DMS114 treated with DMSO at 0.1 percent for 48 hours (cell line): ENCODE measurements at regions not wholly inside any gene's neighbourhood (a gene's known extent, or its start where the extent isn't known, plus 50 kb on each side); places are given as distances from the start of the nearest gene placed in this dataset.

Experiments
- DNase-seq: peaks from one replicate; lab custom pipeline; 2025; ENCODE audit not compliant: unreplicated experiment; lab: John Stamatoyannopoulos, UW

DNA sequence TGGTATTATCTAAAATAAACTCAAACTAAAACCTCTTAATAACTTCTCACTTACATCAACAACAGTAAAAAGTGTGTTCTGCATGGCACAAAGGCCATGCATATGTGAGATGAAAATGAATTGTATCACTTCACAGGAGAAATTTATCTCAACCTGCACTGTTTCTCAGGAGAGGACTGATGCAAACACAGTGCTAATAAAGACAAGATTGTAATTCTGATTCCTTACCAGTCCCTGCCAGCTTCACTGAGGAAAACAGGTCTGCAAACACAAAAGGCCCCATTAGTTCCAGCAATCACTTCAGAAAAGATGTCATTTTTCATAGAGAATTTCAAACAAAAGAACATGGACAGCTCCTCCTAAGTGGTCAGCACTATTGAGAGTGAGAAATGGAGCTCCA, 117.3 kb upstream of the PDE4D start:
- DNase-seq: no peak

- no peak for DNase-seq
Measured at GRCh38 chr5:60010328-60010727, 116.8 kb upstream of the PDE4D start.

- DNase-seq: no peak
Measured at GRCh38 chr5:60007729-60008128, 114.2 kb upstream of the PDE4D start.

GRCh38 chr5:59999056-59999455, 105.5 kb upstream of the PDE4D start:
- DNase-seq: no peak

DNA sequence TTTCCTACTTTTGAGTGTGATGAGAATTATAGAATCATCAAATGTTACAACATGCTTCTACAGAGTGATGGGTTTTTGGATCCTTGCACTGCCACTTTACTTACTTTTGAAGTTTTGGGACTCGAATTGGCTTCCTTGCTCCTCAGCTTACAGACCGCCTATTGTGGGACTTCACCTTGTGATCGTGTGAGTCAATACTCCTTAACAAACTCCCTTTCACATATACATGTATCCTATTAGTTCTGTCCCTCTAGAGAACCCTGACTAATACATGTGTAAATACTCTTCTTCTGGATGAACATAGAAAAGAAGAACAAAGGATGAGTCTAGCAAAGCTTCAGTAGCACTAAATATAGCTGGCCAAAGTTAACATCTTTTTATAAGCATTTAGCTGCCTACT, 98.7 kb upstream of the PDE4D start:
- no peak for DNase-seq

GRCh38 chr5:59988396-59988795, 94.9 kb upstream of the PDE4D start:
- DNase-seq: no peak

DNA sequence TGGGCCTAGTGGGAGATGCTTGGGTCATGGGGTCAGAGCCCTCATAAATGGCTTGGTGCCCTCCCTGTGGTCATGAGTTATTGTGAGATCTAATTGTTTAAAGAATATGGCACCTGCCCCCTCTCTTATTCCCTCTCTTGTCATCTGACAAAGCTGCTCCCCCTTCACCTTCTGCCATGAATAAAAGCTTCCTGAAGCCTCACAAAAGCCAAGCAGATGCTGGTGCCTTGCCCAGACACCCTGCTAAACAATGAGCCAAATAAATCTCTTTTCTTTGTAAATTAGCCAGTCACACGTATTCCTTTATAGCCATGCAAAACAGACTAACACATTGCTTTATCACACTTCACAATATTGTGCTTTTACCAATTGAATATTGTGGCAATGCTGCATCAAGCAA, 82.8 kb upstream of the PDE4D start:
- DNase-seq: no peak

DNA sequence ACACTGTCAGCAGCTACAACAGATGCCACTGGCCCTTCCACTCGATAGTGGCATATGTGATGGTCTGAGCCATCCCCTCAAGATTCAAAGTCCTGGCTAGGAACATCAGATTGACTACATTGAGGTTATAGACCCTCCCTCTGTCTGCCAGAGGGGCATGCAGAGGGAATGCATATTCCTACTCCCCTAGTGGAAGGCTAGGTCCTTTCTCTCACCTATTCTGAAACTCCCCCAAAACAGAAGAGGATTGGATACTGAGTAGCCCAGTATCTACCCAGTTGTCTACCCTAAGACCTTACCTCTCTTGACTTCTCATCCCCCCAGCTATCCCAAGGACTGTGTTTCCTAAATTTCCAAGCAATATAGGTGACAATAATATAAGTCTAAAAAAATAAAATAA, 78.5 kb upstream of the PDE4D start:
- DNase-seq: no peak

GRCh38 chr5:59959330-59959729, 65.8 kb upstream of the PDE4D start:
- DNase-seq: no peak

DNA sequence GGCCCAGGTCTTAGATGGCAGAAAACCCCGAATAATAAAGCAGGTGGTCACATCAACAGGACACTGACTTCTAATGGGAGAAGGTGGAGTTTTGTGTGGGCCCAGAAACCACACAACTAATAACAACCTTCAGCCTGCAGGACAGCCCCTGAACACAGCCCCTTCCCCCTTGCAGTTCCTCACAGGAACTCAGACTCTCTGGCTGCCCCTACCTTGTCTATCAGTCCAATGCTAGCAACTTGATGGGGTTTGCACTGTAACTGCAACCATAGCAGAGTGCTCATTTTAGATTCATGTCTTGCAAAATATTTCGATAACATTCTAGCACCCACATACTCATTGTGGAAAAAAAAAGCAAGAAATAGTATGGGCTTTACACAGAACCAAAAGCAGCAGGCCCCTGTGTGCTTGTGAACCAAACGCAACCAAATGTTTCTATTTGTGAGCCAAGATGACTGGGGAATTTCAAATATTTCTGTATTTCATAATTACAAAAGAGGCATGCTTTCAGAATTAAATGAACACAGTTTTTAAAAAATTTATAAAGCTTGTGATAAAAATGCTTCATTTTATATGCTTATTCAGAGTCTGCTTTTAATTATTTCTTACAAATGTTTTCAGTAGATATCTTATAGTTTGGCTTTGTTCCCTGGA, 62.7 kb upstream of the PDE4D start:
- DNase-seq: no peak

DNA sequence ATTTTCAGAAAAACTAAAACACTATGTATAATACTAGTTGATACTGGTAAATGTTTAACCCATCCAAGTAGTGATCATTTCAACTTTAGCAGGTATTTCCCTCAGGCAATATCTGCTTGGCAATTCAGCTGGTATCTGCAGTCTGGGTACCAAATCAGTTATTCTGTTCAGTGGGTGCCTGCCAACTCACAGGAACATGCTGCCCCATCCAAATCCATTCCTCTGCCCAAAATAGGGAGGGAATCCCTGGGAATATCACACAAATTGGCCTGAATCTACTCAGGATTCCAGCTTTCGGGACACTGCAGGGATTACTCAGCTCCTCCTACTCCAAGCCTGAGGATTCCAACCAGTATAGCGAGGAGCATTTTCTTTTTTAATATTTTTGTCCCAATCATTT, 61.7 kb upstream of the PDE4D start:
- DNase-seq: no peak

DNA sequence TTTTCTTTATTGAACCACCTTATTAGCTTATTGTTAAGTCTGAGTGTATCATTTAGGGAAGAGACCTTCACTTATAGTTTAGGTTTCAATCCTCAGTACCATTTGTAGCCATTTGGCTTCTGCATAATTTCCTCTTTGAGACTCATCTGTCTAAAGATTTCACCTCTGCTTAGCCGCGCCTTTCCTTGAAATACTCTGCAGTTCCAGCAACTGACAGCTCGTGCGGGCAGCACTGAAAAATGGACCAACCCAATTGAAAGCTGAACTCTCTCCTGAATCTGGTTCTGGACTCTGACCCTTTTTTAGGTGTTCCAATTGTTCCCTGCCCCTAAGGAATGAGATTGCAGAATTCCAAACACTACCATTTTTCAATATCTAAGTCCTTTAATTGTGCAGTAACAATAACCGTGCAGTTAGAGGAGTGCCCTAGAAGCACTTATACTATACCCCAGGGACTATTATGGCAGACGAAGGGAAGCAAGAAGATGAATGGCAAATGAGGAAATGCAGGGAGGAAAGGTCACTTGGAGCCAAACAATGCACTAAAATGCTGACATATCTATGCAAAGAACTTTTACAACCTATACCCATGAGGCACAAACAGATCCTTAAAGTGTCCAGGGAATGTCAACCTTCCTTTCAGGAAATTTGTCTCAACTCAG, 50.1 kb upstream of the PDE4D start:
- DNase-seq: no peak
